ENCODE measurements at regions not wholly inside any gene's neighbourhood (a gene's known extent, or its start where the extent isn't known, plus 50 kb on each side); places are given as distances from the start of the nearest gene placed in this dataset.

GRCh38 chr17:54795046-54795445 lies 105.6 kb upstream of the TOM1L1 start:
- TF ChIP-seq, protein P1, sequence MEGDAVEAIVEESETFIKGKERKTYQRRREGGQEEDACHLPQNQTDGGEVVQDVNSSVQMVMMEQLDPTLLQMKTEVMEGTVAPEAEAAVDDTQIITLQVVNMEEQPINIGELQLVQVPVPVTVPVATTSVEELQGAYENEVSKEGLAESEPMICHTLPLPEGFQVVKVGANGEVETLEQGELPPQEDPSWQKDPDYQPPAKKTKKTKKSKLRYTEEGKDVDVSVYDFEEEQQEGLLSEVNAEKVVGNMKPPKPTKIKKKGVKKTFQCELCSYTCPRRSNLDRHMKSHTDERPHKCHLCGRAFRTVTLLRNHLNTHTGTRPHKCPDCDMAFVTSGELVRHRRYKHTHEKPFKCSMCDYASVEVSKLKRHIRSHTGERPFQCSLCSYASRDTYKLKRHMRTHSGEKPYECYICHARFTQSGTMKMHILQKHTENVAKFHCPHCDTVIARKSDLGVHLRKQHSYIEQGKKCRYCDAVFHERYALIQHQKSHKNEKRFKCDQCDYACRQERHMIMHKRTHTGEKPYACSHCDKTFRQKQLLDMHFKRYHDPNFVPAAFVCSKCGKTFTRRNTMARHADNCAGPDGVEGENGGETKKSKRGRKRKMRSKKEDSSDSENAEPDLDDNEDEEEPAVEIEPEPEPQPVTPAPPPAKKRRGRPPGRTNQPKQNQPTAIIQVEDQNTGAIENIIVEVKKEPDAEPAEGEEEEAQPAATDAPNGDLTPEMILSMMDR (conservative IDR thresholded peaks at IDR 0.05; ENCODE audit: low read depth, low read length) = no peak
- no peak for TF ChIP-seq EZH2phosphoT487 (IDR thresholded peaks at IDR 0.05; ENCODE audit: borderline replicate concordance, low read length)
- TF ChIP-seq EZH2 (IDR thresholded peaks at IDR 0.05; ENCODE audit: low read length, unreplicated experiment) = no peak
